ENCODE measurements at regions not wholly inside any gene's neighbourhood (a gene's known extent, or its start where the extent isn't known, plus 50 kb on each side); places are given as distances from the start of the nearest gene placed in this dataset.

GRCh38 chr6:102942206-102942605 is 1548.7 kb downstream of the GRIK2 start (continued):
- TF ChIP-seq ZNF280B (CRISPR knock-in tag; IDR thresholded peaks at IDR 0.05) (no peak), CHD1 (IDR thresholded peaks at IDR 0.05; ENCODE audit: low read length) (no peak), NFXL1 (CRISPR knock-in tag; IDR thresholded peaks at IDR 0.05) (no peak), SIRT6 (IDR thresholded peaks at IDR 0.05; ENCODE audit: low read depth, low read length) (no peak)

GRCh38 chr6:102936959-102937358 is 1543.5 kb downstream of the GRIK2 start:
- no peaks in the 10 kb centered on the region for H3K36me3 ChIP-seq (ENCODE audit: control insufficient read depth, insufficient read depth, low read length)
- H3K4me2 ChIP-seq (ENCODE audit: insufficient read depth, low read length), result no peak overlapping the region
- in situ Hi-C loops (cut with MboI), result no loop called here
- H3K9me3 ChIP-seq (replicated peaks; ENCODE audit: control insufficient read depth, insufficient read depth, low read depth, low read length), result no peaks in the 10 kb centered on the region
- ATAC-seq, result no peak
- H3K79me2 ChIP-seq (ENCODE audit: control insufficient read depth, insufficient read depth, low read length), result no peaks in the 10 kb centered on the region
- H3K27ac ChIP-seq (ENCODE audit: extremely low read depth, low read depth, low read length), result no peak overlapping the region
- WGBS (ENCODE audit: insufficient coverage, low coverage, missing lambda C conversion rate), result 3% methylated on average over 3 of the region's 3 CpGs
- no TSS peak for BruUV-seq (replicated peaks)
- no peak overlapping the region for H3K4me3 ChIP-seq
- no peak overlapping the region for H2AFZ ChIP-seq (ENCODE audit: low read depth, low read length)
- ChIA-PET POLR2A (no interaction called here), CTCF (ENCODE audit: low intra/inter-chr PET ratio) (no interaction called here)
- no peaks in the 10 kb centered on the region for H3K9me1 ChIP-seq (ENCODE audit: control insufficient read depth, insufficient read depth, low read length)
- no peak for DNase-seq (ENCODE audit: extremely low read depth in 1 of 4, low spot score in 3 of 4)
- H3K9ac ChIP-seq (ENCODE audit: insufficient read depth in 1 of 2, low read depth in 2 of 2, low read length in 2 of 2), result no peak overlapping the region
- no peak for FAIRE-seq
- intact Hi-C loops (cut with micrococcal nuclease), result no loop called here
- no peaks in the 10 kb centered on the region for H3K4me1 ChIP-seq (replicated peaks in 1 of 2; ENCODE audit: control insufficient read depth in 2 of 2, insufficient read depth in 2 of 2, low read length in 2 of 2)
- no peaks in the 10 kb centered on the region for H3K27me3 ChIP-seq (ENCODE audit: control insufficient read depth in 2 of 2, insufficient read depth in 2 of 2, low read length in 2 of 2)
- H4K20me1 ChIP-seq (replicated peaks; ENCODE audit: control insufficient read depth, insufficient read depth, low read length), result no peaks in the 10 kb centered on the region
- TF ChIP-seq ZNF318 (IDR thresholded peaks at IDR 0.05; ENCODE audit: borderline replicate concordance in 1 of 2, low read depth in 1 of 2) (no peak), ARID3A (IDR thresholded peaks at IDR 0.05; ENCODE audit: borderline replicate concordance, low read depth, low read length) (no peak)
- TF ChIP-seq, protein P1, sequence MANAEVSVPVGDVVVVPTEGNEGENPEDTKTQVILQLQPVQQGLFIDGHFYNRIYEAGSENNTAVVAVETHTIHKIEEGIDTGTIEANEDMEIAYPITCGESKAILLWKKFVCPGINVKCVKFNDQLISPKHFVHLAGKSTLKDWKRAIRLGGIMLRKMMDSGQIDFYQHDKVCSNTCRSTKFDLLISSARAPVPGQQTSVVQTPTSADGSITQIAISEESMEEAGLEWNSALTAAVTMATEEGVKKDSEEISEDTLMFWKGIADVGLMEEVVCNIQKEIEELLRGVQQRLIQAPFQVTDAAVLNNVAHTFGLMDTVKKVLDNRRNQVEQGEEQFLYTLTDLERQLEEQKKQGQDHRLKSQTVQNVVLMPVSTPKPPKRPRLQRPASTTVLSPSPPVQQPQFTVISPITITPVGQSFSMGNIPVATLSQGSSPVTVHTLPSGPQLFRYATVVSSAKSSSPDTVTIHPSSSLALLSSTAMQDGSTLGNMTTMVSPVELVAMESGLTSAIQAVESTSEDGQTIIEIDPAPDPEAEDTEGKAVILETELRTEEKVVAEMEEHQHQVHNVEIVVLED (CRISPR knock-in tag; IDR thresholded peaks at IDR 0.05), result no peak
